HepG2 (cell line): ENCODE measurements at regions not wholly inside any gene's neighbourhood (a gene's known extent, or its start where the extent isn't known, plus 50 kb on each side); places are given as distances from the start of the nearest gene placed in this dataset.
A peak's percentile ranks its signal among the peaks of the same experiment; 100 is the strongest.
"Not testable (repeated sequence)": the region's sequence is repeated elsewhere in the genome, so short reads cannot be mapped to it uniquely, and the experiment has no call there.

Experiments used
- ATAC-seq: fragments of 200-7000 bp; cut with Tn5 transposase; 3 replicates; pipeline ENCODE4 v1.9.1; 2020; ENCODE audit warnings: mild to moderate bottlenecking, moderate library complexity
- BruUV-seq: library from RNA; stranded (reverse); fragments of 400-500 nt; replicated peaks from 2 replicates; lab custom pipeline; 2021; lab: Mats Ljungman, UMichigan
- CTCF ChIA-PET: fragments of 300-600 bp; formaldehyde crosslinking; extraction: SDS; loops from one replicate; lab custom pipeline; 2021; ENCODE audit warnings: low total read pairs, inconsistent platforms, low intra/inter-chr PET ratio; lab: Yijun Ruan, JAX
- POLR2A ChIA-PET: fragments of 350-600 bp; sonication (Branson Sonifier 250); formaldehyde crosslinking; loops from one replicate; lab custom pipeline; 2020; ENCODE audit warnings: antibody characterized with exemption, inconsistent platforms; lab: Yijun Ruan, JAX
- DNase-seq: peaks from one replicate; pipeline ENCODE4 v3.0.0-alpha.2; 2015; ENCODE audit warnings: low spot score
- FAIRE-seq: peaks from 3 replicates; lab custom pipeline; 2011; peaks lifted over from hg19 to GRCh38; lab: Jason Lieb, UNC
- H2AFZ ChIP-seq: one replicate; pipeline ENCODE4 v1.6.1; 2011; ENCODE audit warnings: low read length, inconsistent platforms
- H3K27ac ChIP-seq: fragments of 300-600 bp; 3 replicates; pipeline ENCODE4 v1.8.0; 2011; ENCODE audit warnings: mixed run types, mild to moderate bottlenecking, mixed read lengths, low read length, inconsistent platforms; ENCODE audit not compliant: insufficient read depth; ENCODE audit errors: extremely low read length
- H3K27me3 ChIP-seq, 2 experiments: fragments of 200-600 bp in 1 of 2; 2 replicates in 1 of 2; 3 replicates in 1 of 2; pipeline versions ENCODE4 v1.6.0 to v1.8.0; 2011; ENCODE audit warnings: low read length in 2 of 2, mild to moderate bottlenecking in 2 of 2, moderate library complexity in 2 of 2, inconsistent platforms in 1 of 2; ENCODE audit not compliant: insufficient read depth in 2 of 2, control insufficient read depth in 1 of 2
- H3K36me3 ChIP-seq, 2 experiments: fragments of 200-600 bp in 1 of 2; replicated peaks in 1 of 2; 2 replicates in 1 of 2; 3 replicates in 1 of 2; pipeline versions ENCODE4 v1.5.1 to v1.8.0; 2011; ENCODE audit warnings: low read length in 2 of 2, inconsistent platforms in 1 of 2; ENCODE audit not compliant: insufficient read depth in 2 of 2, control insufficient read depth in 1 of 2
- H3K4me1 ChIP-seq: 2 replicates; pipeline ENCODE4 v1.5.1; 2012; ENCODE audit warnings: low read length, inconsistent platforms; ENCODE audit not compliant: insufficient read depth
- H3K4me2 ChIP-seq: 2 replicates; pipeline ENCODE4 v1.6.0; 2011; ENCODE audit warnings: low read depth, low read length, inconsistent platforms
- H3K4me3 ChIP-seq, 3 experiments: fragments of 200-600 bp in 1 of 3; sonication (generic), shearing (Covaris generic) in 1 of 3; replicated peaks in 1 of 3; 2 replicates each; pipeline ENCODE4 v1.5.1; 2011 to 2016; ENCODE audit warnings: low read length in 3 of 3, inconsistent platforms in 2 of 3, low read depth in 2 of 3, mild to moderate bottlenecking in 2 of 3, control low read depth in 1 of 3, mixed read lengths in 1 of 3; ENCODE audit not compliant: insufficient read depth in 1 of 3
- H3K79me2 ChIP-seq: one replicate; pipeline ENCODE4 v1.6.1; 2011; ENCODE audit warnings: low read length, inconsistent platforms; ENCODE audit not compliant: insufficient read depth
- H3K9ac ChIP-seq: 2 replicates; pipeline ENCODE4 v1.6.0; 2011; ENCODE audit warnings: mild to moderate bottlenecking, low read depth, low read length, inconsistent platforms; ENCODE audit not compliant: insufficient read depth
- H3K9me3 ChIP-seq: 2 replicates; pipeline ENCODE4 v1.5.1; 2012; ENCODE audit warnings: mild to moderate bottlenecking, low read length
- H4K20me1 ChIP-seq: 2 replicates; pipeline ENCODE4 v1.6.0; 2011; ENCODE audit warnings: inconsistent platforms, mild to moderate bottlenecking, low read length, moderate library complexity; ENCODE audit not compliant: insufficient read depth
- NFE2L2 ChIP-seq: fragments of 150-350 bp; IDR thresholded peaks from 2 replicates; pipeline ENCODE4 v1.6.1; 2014; ENCODE audit warnings: low read length
- TBP ChIP-seq: sonication (generic); formaldehyde crosslinking; IDR thresholded peaks from 2 replicates; pipeline ENCODE4 v1.5.0; 2020; ENCODE audit warnings: missing genetic modification reagents
- ZNF569 ChIP-seq: sonication (generic); formaldehyde crosslinking; IDR thresholded peaks from 2 replicates; pipeline ENCODE4 v1.5.0; 2020; ENCODE audit warnings: mild to moderate bottlenecking, missing genetic modification reagents, moderate library complexity, borderline replicate concordance
- ZNF792 ChIP-seq: IDR thresholded peaks from 2 replicates; pipeline ENCODE4 v1.6.1; 2016
- WGBS: methylation state at CpG from one replicate; pipeline ENCODE4 v1.1.6; 2017; ENCODE audit warnings: low lambda C conversion rate; 5-methylcytosine and 5-hydroxymethylcytosine counted together
- in situ Hi-C: cut with HindIII; loops from 2 replicates; pipeline ENCODE4 v1.10.0; 2017; ENCODE audit warnings: low pct_unique_long_range_greater_than_20kb; ENCODE audit not compliant: extremely low pct_ligation_motif_present
- intact Hi-C: fragments of 100-400 bp; cut with micrococcal nuclease; formaldehyde crosslinking; loops from one replicate; pipeline ENCODE4 v1.10.0; 2022; ENCODE audit not compliant: unreplicated experiment

- intact Hi-C loops: no loop called here
- no peaks in the 10 kb centered on the region for H4K20me1 ChIP-seq
- H3K4me3 ChIP-seq: no peak overlapping the region
- peaks cover 0 to 20% of the 10 kb centered on the region in 2 experiments; a peak in 2 of 5 replicates for H3K27me3 ChIP-seq
- no TSS peak for BruUV-seq
- no peak for DNase-seq
- no peak overlapping the region for H3K9ac ChIP-seq
- no peak overlapping the region for H3K27ac ChIP-seq
- no peak for FAIRE-seq
- CTCF ChIA-PET: no interaction called here
- H2AFZ ChIP-seq: no peak overlapping the region
- H3K9me3 ChIP-seq: peaks cover 17% of the 10 kb centered on the region
- H3K4me1 ChIP-seq: no peaks in the 10 kb centered on the region
- WGBS: 0% methylated on average over 1 of the region's 1 CpG
- POLR2A ChIA-PET: no interaction called here
- no peak for ATAC-seq
- no peaks in the 10 kb centered on the region for H3K36me3 ChIP-seq
- TF ChIP-seq ZNF569 (CRISPR knock-in tag) (no peak), TBP (no peak), NFE2L2 (no peak)
- in situ Hi-C loops: no loop called here
- no peak overlapping the region for H3K4me2 ChIP-seq
- H3K79me2 ChIP-seq: no peaks in the 10 kb centered on the region
Measured at GRCh38 chr18:10354890-10355289, 99.5 kb upstream of the APCDD1 start.

GRCh38 chr18:10356999-10357398 lies 97.4 kb upstream of the APCDD1 start:
- H3K79me2 ChIP-seq, H3K36me3 ChIP-seq, ATAC-seq, BruUV-seq, POLR2A ChIA-PET, FAIRE-seq, H4K20me1 ChIP-seq, in situ Hi-C loops, H3K27ac ChIP-seq, H3K4me1 ChIP-seq, H3K4me2 ChIP-seq, CTCF ChIA-PET, H3K9ac ChIP-seq, H3K4me3 ChIP-seq, H2AFZ ChIP-seq, DNase-seq, intact Hi-C loops: not testable (repeated sequence)
- Histone ChIP-seq H3K27me3 (peaks cover 0 to 17% of the 10 kb centered on the region in 2 experiments; a peak in 2 of 5 replicates), H3K9me3 (peaks cover 17% of the 10 kb centered on the region)
- TF ChIP-seq ZNF792 (CRISPR knock-in tag): peak; percentile 84; the same call in 1 of the 2 replicates
